NT2/D1 (cell line): ENCODE measurements at regions not wholly inside any gene's neighbourhood (a gene's known extent, or its start where the extent isn't known, plus 50 kb on each side); places are given as distances from the start of the nearest gene placed in this dataset.
"Not testable (repeated sequence)": the region's sequence is repeated elsewhere in the genome, so short reads cannot be mapped to it uniquely, and the experiment has no call there.

Source experiments
- SUZ12 ChIP-seq: IDR thresholded peaks from 2 replicates; pipeline ENCODE4 v1.6.1; 2011; ENCODE audit not compliant: insufficient read length, insufficient read depth; ENCODE audit errors: extremely low read depth
- ZNF274 ChIP-seq: IDR thresholded peaks from 2 replicates; pipeline ENCODE4 v1.6.1; 2011; ENCODE audit warnings: mild to moderate bottlenecking, low read depth, low read length

- TF ChIP-seq ZNF274, SUZ12: not testable (repeated sequence)
Observed at GRCh38 chr5:21467544-21467943, 1385.6 kb downstream of the CDH12 start.
